T-helper 1 cell treated with Interleukin-12 subunit alpha and Interleukin-12 subunit beta and Interleukin-4 antibody, amounts not matched to agents 30 ng/mL and 1 ng/mL, for 36 hours (primary cell): ENCODE measurements at regions not wholly inside any gene's neighbourhood (a gene's known extent, or its start where the extent isn't known, plus 50 kb on each side); places are given as distances from the start of the nearest gene placed in this dataset.
"Not testable (repeated sequence)": the region's sequence is repeated elsewhere in the genome, so short reads cannot be mapped to it uniquely, and the experiment has no call there.

ENCODE experiments used
- intact Hi-C: fragments of 100-400 bp; cut with micrococcal nuclease; formaldehyde crosslinking; loops from one replicate; pipeline ENCODE4 v1.15.1; 2024

- intact Hi-C loops: no loop called here
Measured at GRCh38 chr14:100416921-100417860, 94.1 kb downstream of the SLC25A47 start.

GRCh38 chr14:100419856-100420255 is 96.7 kb downstream of the SLC25A47 start:
- intact Hi-C loops: no loop called here

- intact Hi-C loops: no loop called here
Measured at GRCh38 chr14:100421756-100422470, 98.8 kb downstream of the SLC25A47 start.

GRCh38 chr14:100422556-100423316 is 99.6 kb downstream of the SLC25A47 start:
- intact Hi-C loops: no loop called here

- intact Hi-C loops: no loop called here
Measured at GRCh38 chr14:100423317-100424010, 100.3 kb downstream of the SLC25A47 start.

GRCh38 chr14:100424504-100425428 is 101.6 kb downstream of the SLC25A47 start:
- intact Hi-C loops: no loop called here

GRCh38 chr14:100425429-100425827 is 102.3 kb downstream of the SLC25A47 start:
- intact Hi-C loops: no loop called here

- intact Hi-C loops: no loop called here
Measured at GRCh38 chr14:100426314-100426713, 103.2 kb downstream of the SLC25A47 start.

GRCh38 chr14:100427166-100427565 is 104.0 kb downstream of the SLC25A47 start:
- intact Hi-C loops: no loop called here

GRCh38 chr14:100428727-100429126 is 105.6 kb downstream of the SLC25A47 start:
- intact Hi-C loops: no loop called here

GRCh38 chr14:100429537-100429936 is 106.4 kb downstream of the SLC25A47 start:
- intact Hi-C loops: no loop called here

GRCh38 chr14:100430571-100430970 is 107.4 kb downstream of the SLC25A47 start:
- intact Hi-C loops: no loop called here

GRCh38 chr14:100431461-100431860 is 108.3 kb downstream of the SLC25A47 start:
- intact Hi-C loops: not testable (repeated sequence)

- intact Hi-C loops: no loop called here
Measured at GRCh38 chr14:100432652-100433427, 109.7 kb downstream of the SLC25A47 start.

GRCh38 chr14:100433428-100433814 is 110.3 kb downstream of the SLC25A47 start:
- intact Hi-C loops: no loop called here

- intact Hi-C loops: no loop called here
Measured at GRCh38 chr14:100434033-100434601, 111.0 kb downstream of the SLC25A47 start.

- intact Hi-C loops: no loop called here
Measured at GRCh38 chr14:100434911-100435438, 111.8 kb downstream of the SLC25A47 start.

- intact Hi-C loops: no loop called here
Measured at GRCh38 chr14:100435459-100435858, 112.3 kb downstream of the SLC25A47 start.
